SW 1271 (cell line): ENCODE measurements at regions not wholly inside any gene's neighbourhood (a gene's known extent, or its start where the extent isn't known, plus 50 kb on each side); places are given as distances from the start of the nearest gene placed in this dataset.
"Not testable (repeated sequence)": the region's sequence is repeated elsewhere in the genome, so short reads cannot be mapped to it uniquely, and the experiment has no call there.

ENCODE experiments used
- DNase-seq, 2 experiments: peaks; one replicate each; lab custom pipeline; 2025; lab: John Stamatoyannopoulos, UW

DNA sequence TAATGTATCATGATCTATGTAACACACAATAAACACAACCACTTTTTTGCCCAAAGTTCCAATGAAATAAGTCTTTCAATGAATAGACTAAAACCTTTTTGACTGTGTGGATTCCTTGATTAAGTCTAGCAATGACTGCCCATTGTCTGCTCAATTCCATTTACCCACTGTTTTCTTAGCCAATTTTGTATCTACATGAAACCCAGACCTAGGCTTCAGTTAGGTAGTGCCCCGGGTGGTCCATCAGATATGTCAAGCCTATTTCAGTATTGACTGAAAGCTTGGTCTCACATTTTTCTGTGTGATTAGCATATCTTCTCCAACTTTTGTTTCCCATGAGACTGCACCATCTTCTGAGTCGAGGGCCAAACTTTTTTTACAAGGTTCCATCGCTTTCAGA is 615.0 kb downstream of the C6orf118 start:
- DNase-seq = no peak

DNA sequence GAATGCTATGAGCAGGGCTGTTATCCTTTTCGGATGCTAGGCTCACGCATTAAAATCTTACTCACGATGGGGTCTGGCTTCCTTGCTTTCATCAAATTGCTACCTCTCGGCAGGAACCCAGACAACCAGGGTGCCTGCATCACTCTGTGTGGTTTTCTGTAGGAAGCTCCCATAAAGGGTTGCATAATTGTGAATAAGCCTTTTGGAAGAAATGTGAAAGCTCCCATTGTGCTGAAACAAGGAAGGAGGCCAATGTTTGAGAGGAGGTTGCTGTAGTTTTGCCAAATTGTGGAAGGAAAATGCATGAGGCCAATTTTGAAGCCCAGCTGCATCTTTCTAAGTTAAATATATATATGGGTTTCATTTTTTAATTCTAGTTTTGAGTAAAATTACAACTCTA is 615.5 kb downstream of the C6orf118 start:
- no peak for DNase-seq

DNA sequence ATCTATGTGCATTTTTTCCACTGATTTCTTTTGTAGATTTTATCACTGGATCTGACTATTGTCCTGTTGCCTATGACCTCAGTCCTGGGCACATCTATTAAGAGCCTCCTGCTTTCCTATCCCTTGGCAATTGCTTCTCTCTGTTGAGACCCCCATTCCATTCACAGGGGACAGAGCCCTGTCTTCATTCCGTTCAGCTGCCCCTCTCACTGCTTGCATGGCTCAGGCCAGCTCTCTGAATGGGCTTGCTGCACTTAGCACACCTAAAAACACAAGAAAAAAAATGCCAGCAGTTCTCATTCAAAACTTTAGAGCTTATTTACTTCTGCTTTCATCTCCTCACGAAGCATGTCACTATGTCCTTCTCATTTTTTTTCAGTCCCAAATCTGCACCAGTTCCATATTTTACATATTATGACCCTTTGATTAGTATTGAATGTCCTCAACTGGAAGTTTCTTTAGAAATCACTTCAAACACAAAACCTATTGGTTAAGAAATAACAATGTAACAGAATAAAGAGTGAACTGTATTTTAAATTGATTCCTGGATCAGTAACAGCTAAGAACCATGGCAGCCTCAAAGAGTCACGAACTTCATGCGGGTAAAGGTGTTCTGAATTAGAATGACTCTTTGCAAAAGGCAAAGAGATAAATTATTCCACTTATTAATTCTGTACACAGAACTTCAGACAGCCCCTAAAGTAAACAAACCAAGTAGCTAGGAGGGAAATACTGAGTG is 616.5 kb downstream of the C6orf118 start:
- no peak for DNase-seq

DNA sequence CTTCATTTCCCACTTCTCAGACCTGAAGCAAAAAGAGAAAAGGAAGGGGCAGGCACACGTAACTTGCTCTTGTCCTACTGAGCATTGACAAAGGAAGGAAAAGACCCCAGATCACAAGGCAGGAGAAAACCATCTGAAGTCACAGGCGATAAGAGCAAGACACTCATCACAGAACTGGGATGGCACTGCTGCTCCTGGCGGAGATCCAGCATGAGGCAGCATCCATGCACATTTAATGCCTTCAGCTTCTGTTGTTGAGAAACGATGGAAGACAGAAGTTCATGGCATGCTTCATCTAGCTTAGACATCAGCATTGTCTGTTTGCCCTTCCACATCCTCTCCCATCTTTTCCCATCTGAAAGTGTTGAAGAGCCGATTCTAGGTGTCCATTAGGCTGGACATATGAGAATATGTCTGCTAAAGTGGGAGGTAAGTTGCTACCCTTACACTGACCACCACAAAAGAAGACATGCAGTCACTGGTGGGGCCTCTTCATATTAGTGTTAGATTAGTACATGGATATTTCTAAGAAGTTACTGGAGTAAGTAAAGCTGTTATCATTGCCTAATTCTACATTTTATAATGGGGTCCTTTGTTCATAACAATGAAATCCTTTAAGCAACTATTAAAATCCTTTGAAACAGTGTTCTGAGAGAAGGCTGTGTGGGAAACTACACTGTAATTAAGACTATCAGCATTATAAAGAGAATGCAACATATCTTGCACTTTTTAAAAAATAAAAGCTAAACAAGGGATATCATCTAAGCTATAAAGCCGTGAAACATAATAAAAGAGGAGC is 618.5 kb downstream of the C6orf118 start:
- DNase-seq = no peak

DNA sequence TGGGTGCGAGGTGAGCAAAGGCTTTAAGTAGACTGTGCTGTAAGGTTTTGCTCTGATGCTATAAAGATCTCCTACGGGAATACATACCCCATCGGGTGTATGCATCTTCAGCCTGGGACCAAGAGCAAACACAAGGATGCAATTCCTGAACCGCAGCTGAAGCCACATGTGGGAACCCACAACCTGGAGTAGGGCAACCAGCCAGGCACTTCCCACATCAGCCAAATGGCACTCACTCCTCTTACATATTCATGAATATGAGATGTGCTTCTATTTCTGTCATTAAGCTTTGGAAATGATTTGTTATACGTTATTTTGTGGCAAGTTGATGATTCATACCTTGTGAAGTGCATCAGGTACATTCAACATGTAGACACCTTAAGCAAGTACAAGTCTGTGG is 619.2 kb downstream of the C6orf118 start:
- DNase-seq = no peak

DNA sequence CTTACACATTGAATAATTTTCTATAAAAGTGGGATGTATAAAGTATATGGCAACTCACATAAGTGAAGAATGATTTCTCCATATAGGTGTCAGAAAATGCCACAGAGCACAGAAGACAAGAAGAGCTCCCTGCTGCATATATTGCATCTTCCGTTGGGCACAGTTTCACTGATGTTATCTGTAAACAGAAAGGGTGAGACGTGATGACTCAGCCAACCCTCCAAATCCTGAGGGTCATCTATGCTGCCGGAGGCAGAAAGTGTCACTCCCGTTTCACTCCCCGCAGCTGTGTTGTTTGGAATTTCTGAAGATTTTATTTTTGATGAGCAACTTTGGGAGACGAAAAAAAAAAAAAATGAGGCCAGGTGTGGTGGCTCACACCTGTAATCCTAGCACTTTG is 644.1 kb downstream of the C6orf118 start:
- no peak for DNase-seq

DNA sequence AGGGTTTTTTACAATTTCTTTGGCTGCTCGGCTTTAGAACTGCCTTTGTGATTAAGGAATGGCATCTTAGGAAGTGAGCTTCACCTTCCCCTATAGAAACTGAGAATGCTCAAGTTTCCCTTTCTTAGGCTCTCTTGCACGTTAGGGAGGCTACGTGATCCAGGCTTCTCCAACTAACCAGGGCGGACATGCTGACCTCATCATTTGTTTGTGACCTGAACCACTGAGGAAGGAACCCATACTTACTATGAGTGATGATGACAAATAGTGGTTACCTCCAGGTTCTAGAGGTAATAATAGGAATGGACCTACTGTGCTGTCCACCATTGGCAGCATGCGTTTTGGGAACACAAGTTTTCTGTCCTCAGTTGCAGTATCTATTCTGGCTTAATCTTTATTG is 645.8 kb downstream of the C6orf118 start:
- DNase-seq = no peak

DNA sequence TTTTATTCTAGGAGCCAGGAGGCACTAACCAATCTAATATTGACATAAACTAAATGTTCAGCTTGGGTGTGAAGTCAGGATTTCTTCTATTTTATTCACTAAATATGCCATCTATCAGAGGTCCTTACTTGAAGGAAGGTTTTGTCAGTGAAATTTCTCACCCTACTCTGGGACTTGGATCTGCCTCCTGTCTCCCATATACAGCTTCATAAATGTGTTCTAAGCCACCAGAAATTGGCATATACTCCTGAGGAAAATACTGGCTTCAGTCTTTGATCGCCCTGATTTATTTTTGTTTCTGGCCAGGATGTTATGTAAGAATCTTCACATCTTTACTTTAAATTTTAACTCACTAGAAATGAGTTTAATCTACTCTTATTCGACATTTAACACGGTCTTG is 647.7 kb downstream of the C6orf118 start:
- no peak for DNase-seq

DNA sequence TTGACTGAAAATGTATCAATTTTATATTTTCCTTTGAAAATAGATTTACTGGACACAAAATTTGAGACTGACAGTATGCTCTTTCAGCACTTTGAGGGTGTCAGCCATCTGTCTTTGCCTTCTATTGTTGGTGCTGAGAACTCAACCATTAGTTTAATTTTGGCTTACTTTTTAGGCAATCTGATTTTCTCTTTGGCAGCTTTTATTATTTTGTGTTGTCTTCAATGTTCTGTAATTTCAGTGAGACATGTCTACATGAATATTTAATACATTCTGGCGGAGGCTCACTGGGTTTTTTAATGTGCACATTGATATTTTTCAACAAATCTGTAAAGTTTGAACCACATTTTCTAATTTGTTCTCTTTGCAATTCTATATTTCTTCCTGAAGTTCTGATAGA is 648.6 kb downstream of the C6orf118 start:
- DNase-seq = no peak

DNA sequence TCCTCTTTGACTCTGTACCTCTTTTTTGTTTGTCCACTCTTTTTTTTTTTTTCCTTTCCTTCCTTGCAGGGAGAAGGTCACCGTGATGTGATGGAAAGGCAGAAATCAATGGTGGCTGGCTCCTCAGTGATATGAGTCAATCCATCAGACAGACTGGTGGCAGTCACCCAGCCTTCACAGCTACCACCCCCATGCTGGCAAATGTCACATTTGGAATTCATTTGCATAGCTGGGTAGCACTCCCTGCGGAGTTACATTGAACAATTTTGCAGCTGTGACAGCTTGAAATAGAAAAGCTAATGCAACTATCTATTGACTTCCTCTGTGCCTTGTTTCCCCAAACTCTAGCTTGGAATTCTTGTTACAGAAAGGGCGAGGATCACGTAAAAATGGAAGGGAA is 668.4 kb downstream of the C6orf118 start:
- DNase-seq = no peak

DNA sequence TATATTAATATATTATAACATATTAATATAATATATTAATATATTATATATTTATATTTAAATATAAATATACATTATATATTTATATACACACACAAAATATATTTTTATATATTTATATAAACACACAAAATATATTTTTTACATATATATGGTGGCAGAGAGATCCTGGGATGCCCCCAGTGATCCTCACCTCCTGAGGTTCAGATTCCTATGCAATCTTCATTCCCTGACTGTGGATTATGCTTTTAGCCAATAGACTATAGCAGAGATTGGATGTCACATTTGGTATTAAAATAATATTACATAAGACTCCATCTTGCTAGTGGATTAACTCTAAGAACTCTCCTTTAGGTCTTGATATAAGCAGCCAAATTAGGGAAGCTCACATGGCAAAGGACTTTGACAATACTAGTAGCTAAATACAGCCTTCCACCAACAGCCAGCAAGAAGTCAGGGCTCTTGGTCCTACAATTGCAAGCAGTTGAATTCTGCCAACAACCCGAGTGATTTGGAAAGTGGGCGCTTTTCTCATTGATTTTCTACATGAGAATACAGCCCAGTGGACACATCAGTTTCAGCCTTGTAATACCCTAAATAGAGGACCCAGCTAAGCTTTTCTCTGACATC is 681.0 kb downstream of the C6orf118 start:
- no peak for DNase-seq

DNA sequence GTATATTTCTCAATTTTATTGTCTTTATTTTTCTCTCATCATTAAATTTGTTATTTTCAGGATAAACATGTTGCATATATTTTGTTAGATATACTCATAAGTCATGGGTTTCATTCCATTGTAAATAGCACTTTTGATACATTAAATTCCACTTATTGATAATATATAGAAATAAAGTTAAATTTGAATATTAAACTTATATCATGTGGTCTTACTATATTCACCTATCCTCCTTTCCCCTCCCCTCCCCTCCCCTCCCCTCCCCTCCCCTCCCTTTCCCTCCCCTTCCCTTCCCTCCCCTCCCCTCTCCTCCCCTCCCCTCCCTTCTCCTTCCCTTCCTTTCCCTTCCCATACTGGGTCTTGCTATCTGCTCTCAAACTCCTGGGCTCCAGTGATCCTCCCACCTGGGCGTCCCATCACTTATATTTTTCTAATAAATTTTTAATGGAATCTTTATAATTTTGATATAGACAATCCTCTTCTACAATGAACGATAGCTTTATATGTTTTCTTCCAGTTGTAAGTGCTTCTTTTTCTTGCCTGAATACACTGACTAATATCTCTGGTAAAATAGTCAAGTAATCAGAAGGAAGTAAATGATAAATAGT is 692.4 kb downstream of the C6orf118 start:
- no peak for DNase-seq

DNA sequence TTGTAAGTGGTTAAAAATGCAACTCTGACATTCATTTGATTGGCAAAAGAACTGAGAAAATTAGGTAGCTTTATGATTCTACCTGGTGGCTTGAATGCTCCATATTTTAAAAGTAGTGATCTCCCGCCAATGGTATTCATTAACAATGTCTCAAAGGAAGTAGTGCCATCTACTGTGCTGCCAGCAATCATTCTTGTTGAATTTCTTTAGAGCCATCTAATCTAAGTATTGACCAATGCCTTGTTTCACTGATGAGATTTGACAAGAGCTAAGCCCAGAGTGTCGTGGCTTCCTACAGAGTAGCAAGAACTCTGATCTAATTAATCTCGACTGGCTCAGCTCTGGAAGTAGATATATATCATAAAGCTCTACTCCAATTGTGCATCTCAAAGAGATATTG is 696.7 kb downstream of the C6orf118 start:
- no peak for DNase-seq

DNA sequence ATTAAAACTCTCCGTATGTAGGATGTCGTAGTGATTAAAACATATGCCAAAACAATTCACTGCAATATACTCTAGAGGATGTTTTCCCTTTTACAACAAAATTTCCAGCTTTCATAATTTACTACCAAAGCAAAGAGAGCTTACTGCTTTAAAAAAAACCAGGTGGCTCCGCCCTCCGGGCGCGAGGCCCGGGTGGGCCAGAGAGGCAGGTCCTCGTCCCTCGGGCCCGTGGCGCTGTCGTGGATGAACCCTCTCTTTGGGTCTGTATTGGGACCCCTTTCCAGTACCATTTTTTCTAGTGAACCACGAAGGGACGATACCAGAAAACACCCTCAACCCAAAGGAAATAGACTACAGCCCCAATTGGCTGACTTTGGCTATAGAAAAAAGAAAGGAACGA is 698.5 kb downstream of the C6orf118 start:
- not testable (repeated sequence) for DNase-seq

DNA sequence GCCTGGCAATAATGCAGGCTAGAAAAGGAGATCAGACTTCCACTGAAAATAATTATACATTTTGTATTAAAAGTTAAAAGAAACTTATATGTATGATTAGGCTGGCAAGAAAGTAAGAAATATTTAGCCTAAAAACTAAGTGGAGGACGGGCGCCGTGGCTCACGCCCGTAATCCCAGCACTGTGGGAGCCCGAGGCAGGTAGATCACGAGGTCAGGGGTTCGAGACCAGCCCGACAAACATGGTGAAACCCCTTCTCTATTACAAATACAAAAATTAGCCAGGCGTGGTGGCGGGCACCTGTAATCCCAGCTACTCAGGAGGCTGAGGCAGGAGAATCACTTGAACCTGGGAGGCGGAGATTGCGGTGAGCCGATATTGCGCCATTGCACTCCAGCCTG is 707.0 kb downstream of the C6orf118 start:
- not testable (repeated sequence) for DNase-seq

DNA sequence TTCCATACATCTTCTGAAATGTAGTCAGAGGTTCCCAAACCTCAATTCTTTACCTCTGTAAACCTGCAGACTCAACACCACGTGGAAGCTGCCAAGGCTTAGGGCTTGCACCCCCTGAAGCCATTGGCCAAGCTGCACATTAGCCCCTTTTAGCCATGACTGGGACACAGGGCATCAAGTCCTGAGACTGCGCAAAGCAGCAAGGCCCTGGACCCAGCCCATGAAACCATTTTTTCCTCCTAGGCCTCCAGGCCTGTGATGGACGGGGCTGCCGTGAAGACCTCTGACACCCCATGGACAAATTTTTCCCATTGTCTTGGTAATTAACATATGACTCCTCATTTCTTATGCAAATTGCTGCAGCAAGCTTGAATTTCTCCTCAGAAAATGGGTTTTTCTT is 727.8 kb downstream of the C6orf118 start:
- no peak for DNase-seq

DNA sequence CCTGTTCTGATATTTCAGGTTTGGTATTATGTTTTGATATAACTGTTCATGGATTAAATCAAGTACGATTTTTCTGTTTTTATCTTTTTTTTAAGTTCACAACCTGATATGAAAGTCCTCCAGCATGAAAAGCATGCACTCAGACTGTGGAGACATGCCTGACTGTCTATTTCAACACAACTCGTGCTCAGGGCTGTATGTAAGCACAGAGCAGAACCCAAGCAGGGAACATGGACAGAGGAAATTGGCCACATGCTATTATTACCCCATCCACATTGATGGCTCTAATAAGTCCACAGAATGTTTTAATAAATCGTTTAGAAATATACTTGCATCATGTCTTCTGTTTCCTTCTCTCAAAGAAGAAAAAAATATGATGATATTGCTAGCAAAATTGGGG is 730.4 kb downstream of the C6orf118 start:
- DNase-seq = no peak

DNA sequence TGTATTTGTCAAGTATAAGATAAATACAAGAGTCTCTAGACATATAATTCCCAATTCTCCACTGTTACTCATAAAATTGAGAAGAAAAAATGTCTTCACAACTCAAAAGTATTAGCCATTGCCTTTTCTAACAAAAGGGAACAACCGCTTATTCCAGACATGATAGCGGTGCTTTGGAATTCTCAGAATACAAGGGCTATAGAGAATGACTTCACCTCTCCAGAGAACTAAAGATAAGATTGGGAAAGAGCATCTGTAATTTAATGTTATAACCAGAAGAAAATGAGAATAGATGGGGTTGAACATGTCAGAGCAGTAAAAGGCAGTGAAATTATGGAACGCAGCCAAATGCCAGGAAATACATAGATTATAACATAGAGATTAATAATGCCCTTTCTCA is 730.8 kb downstream of the C6orf118 start:
- no peak for DNase-seq

DNA sequence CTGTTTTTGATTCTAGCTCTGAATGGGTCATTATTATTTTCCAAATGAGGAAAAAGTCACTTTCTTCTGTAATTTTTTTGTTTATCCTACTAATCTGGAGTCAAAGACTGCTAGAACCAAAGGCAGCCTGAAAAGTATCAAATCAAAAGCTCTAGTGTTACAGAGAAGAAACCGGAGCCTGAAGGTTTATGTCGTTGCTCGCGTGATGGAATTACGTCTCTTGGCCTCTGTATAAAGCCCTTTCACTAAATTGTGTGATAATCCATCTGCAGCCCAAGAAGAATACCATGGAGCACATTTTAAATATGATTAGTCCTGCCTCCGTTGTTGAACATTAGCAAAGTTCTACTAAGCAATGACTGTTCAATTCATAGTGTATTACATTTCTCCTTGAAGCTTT is 738.6 kb downstream of the C6orf118 start:
- no peak for DNase-seq

DNA sequence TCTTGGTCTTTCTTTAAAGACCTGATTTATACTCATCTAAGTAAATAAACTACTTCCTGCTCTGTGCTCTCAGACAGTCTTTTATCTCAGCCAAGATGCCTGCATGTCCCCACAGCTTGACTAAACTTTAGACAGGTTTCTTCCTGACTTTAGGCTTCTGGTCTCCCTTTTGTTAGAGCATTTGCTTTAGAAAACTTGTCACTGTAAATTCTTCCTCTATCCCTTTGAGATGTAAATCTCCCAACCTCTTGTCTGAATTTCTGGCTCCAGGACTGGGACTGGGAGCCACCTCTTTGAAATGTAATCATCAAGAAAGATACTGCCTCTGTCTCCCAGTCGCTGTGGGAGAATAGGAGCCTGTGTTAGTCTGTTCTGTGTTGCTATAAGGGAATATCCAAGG is 739.9 kb downstream of the C6orf118 start:
- no peak for DNase-seq

DNA sequence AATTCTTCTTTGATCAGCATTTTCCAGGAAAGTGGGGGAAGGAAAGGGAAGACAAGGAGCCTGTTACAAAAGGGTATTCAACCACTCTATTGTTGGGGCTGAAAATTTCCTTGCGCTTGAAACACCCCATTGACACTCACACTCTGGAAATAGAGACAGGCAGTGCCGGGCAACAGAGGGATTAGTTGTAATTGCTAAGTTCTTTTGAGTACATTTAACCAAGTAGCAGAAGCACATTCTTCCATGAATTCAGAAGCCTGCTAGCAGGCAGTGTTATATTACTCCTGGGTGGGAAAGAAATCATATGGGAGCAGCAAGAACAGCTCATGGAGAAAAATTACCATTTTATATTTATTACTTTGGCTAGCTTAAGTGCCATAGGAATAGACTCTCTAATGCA is 745.5 kb downstream of the C6orf118 start:
- no peak for DNase-seq

DNA sequence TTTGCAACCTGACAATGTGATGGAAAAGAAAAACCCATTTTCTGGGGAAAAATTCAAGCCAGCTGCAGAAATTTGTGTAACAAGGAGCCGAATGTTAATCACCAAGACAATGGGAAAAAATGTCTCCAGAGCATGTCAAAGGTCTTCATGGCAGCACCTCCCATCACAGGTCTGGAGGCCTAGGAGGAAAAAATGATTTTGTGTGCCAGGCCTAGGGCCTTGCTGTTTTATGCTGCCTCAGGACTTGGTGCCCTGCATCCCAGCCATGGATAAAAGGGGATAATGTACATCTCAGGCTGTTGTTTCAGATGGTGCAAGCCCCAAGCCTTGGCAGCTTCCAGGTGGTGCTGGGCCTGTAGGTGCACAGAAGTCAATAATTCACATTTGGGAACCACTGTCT is 747.7 kb downstream of the C6orf118 start:
- DNase-seq = no peak
